Neural cell (in vitro differentiated cells): ENCODE measurements at regions not wholly inside any gene's neighbourhood (a gene's known extent, or its start where the extent isn't known, plus 50 kb on each side); places are given as distances from the start of the nearest gene placed in this dataset.

Source experiments
- H2AFZ ChIP-seq: fragments of 200-600, 300-800 bp; sonication (generic), shearing (Covaris generic); 2 replicates; pipeline ENCODE4 v1.6.0; 2014; ENCODE audit warnings: low read depth, mild to moderate bottlenecking, antibody characterized with exemption, low read length, moderate library complexity
- H3F3A ChIP-seq: fragments of 200-600 bp; shearing (Covaris generic); 2 replicates; pipeline ENCODE4 v1.6.1; 2016; ENCODE audit warnings: mild to moderate bottlenecking, moderate library complexity, mixed read lengths, antibody characterized with exemption, low read length; ENCODE audit not compliant: insufficient read depth, poor library complexity, severe bottlenecking
- H3K27ac ChIP-seq: fragments of 200-600, 300-800 bp; sonication (generic), shearing (Covaris generic); 2 replicates; pipeline ENCODE4 v1.5.1; 2014; ENCODE audit warnings: mild to moderate bottlenecking, low read length, moderate library complexity
- H3K27me3 ChIP-seq: fragments of 300-800, 200-600 bp; sonication (generic), shearing (Covaris generic); 2 replicates; pipeline ENCODE4 v1.6.0; 2014; ENCODE audit warnings: mild to moderate bottlenecking, low read depth, low read length, moderate library complexity; ENCODE audit not compliant: insufficient read depth
- H3K36me3 ChIP-seq: fragments of 300-800, 200-600 bp; sonication (generic), shearing (Covaris generic); 2 replicates; pipeline ENCODE4 v1.5.1; 2014; ENCODE audit warnings: mild to moderate bottlenecking, antibody characterized with exemption, low read length, moderate library complexity; ENCODE audit not compliant: insufficient read depth
- H3K4me2 ChIP-seq: fragments of 300-800, 200-600 bp; sonication (generic), shearing (Covaris generic); 2 replicates; pipeline ENCODE4 v1.6.0; 2014; ENCODE audit warnings: mild to moderate bottlenecking, low read length
- H3K4me3 ChIP-seq: fragments of 300-800, 200-600 bp; sonication (generic), shearing (Covaris generic); 2 replicates; pipeline ENCODE4 v1.5.1; 2014; ENCODE audit warnings: mild to moderate bottlenecking, low read length, moderate library complexity
- H3K79me2 ChIP-seq: fragments of 200-600 bp; shearing (Covaris generic); replicated peaks from 2 replicates; pipeline ENCODE4 v1.6.0; 2014; ENCODE audit warnings: mild to moderate bottlenecking, low read length, moderate library complexity; ENCODE audit not compliant: insufficient read depth
- H3K9ac ChIP-seq: fragments of 300-800, 200-600 bp; sonication (generic), shearing (Covaris generic); 2 replicates; pipeline ENCODE4 v1.6.1; 2016; ENCODE audit warnings: mild to moderate bottlenecking, low read length, mixed read lengths
- H3K9me2 ChIP-seq: fragments of 200-600 bp; shearing (Covaris generic); 2 replicates; pipeline ENCODE4 v1.6.1; 2016; ENCODE audit warnings: mild to moderate bottlenecking, low read length, mixed read lengths; ENCODE audit not compliant: insufficient read depth
- H3K9me3 ChIP-seq: fragments of 200-600, 300-800 bp; sonication (generic), shearing (Covaris generic); 2 replicates; pipeline ENCODE4 v1.6.1; 2016; ENCODE audit warnings: mild to moderate bottlenecking, mixed run types, low read length, moderate library complexity, mixed read lengths
- H4K20me1 ChIP-seq: fragments of 200-600 bp; shearing (Covaris generic); 2 replicates; pipeline ENCODE4 v1.6.1; 2016; ENCODE audit warnings: mild to moderate bottlenecking, mixed run types; ENCODE audit not compliant: insufficient read depth
- CTCF ChIP-seq: fragments of 450-650 bp; IDR thresholded peaks from 2 replicates; pipeline ENCODE4 v1.5.1; 2014; ENCODE audit warnings: antibody characterized with exemption, mild to moderate bottlenecking, moderate library complexity; ENCODE audit not compliant: poor library complexity, severe bottlenecking
- EP300 ChIP-seq: fragments of 450-650 bp; conservative IDR thresholded peaks from 2 replicates; pipeline ENCODE4 v1.6.1; 2014; ENCODE audit warnings: antibody characterized with exemption, mild to moderate bottlenecking, moderate library complexity; ENCODE audit not compliant: poor library complexity, severe bottlenecking
- EZH2 ChIP-seq: fragments of 200-600, 300-800 bp; shearing (Covaris generic), sonication (generic); IDR thresholded peaks from 2 replicates; pipeline ENCODE4 v1.6.1; 2014; ENCODE audit warnings: antibody characterized with exemption, low read length, borderline replicate concordance, mild to moderate bottlenecking; ENCODE audit not compliant: insufficient read depth, poor library complexity, severe bottlenecking
- MXI1 ChIP-seq: fragments of 450-650 bp; conservative IDR thresholded peaks from 2 replicates; pipeline ENCODE4 v1.6.1; 2014; ENCODE audit warnings: antibody characterized with exemption, mild to moderate bottlenecking; ENCODE audit not compliant: poor library complexity, severe bottlenecking
- POLR2AphosphoS5 ChIP-seq: IDR thresholded peaks from 2 replicates; pipeline ENCODE4 v1.6.1; 2012
- RAD21 ChIP-seq: fragments of 450-650 bp; conservative IDR thresholded peaks from 2 replicates; pipeline ENCODE4 v1.6.1; 2014; ENCODE audit warnings: antibody characterized with exemption, mild to moderate bottlenecking, moderate library complexity
- REST ChIP-seq: IDR thresholded peaks from 2 replicates; pipeline ENCODE4 v1.6.1; 2012; ENCODE audit warnings: borderline replicate concordance
- SMC3 ChIP-seq: fragments of 450-650 bp; conservative IDR thresholded peaks from 2 replicates; pipeline ENCODE4 v1.6.1; 2014; ENCODE audit warnings: antibody characterized with exemption, mild to moderate bottlenecking, moderate library complexity; ENCODE audit not compliant: poor library complexity
- TAF1 ChIP-seq: IDR thresholded peaks from 2 replicates; pipeline ENCODE4 v1.6.1; 2012; ENCODE audit warnings: low read depth

GRCh38 chr21:35198982-35199732 lies 150.1 kb upstream of the RUNX1 start:
- Histone ChIP-seq H3K9me3 (no peaks in the 10 kb centered on the region), H3K27me3 (no peaks in the 10 kb centered on the region), H2AFZ (no peak overlapping the region), H3K27ac (no peak overlapping the region), H3K4me3 (no peak overlapping the region), H3K4me2 (no peak overlapping the region), H3F3A (no peaks in the 10 kb centered on the region), H3K79me2 (no peaks in the 10 kb centered on the region), H3K9ac (no peak overlapping the region), H3K36me3 (no peaks in the 10 kb centered on the region), H4K20me1 (no peaks in the 10 kb centered on the region), H3K9me2 (no peaks in the 10 kb centered on the region)
- TF ChIP-seq EP300 (no peak), CTCF (no peak), REST (no peak), MXI1 (no peak), RAD21 (no peak), POLR2AphosphoS5 (no peak), TAF1 (no peak), SMC3 (no peak), EZH2 (no peak)

DNA sequence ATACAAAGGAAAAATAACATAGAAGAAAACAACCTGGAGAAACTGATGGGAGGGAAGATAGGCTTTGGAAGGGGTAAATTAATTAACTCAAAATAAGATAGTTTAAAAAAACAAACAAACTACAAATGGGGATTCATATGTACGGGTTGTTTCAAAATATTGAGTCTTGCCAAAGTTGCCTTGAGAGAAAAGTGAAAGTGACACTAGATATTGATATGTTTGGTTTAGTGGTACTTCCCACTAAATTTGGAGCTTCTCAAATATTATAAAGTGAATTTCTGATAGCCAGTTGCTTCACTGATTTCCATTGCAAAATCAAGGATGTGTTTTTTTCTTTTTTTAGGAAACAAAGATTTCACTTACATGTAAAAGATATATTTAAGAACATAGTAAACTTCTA lies 149.5 kb upstream of the RUNX1 start:
- Histone ChIP-seq H3K27me3 (no peaks in the 10 kb centered on the region), H3K9me2 (no peaks in the 10 kb centered on the region), H3K36me3 (no peaks in the 10 kb centered on the region), H3K79me2 (no peaks in the 10 kb centered on the region), H3K9me3 (no peaks in the 10 kb centered on the region), H4K20me1 (no peaks in the 10 kb centered on the region), H3K4me2 (no peak overlapping the region), H3K27ac (no peak overlapping the region), H3K4me3 (no peak overlapping the region), H3F3A (no peaks in the 10 kb centered on the region), H2AFZ (no peak overlapping the region), H3K9ac (no peak overlapping the region)
- no peak for TF ChIP-seq MXI1
- no peak for TF ChIP-seq EP300
- no peak for TF ChIP-seq TAF1
- no peak for TF ChIP-seq RAD21
- no peak for TF ChIP-seq EZH2
- TF ChIP-seq CTCF = no peak
- no peak for TF ChIP-seq POLR2AphosphoS5
- no peak for TF ChIP-seq SMC3
- no peak for TF ChIP-seq REST
